DMS79 (cell line): ENCODE measurements at regions not wholly inside any gene's neighbourhood (a gene's known extent, or its start where the extent isn't known, plus 50 kb on each side); places are given as distances from the start of the nearest gene placed in this dataset.
A peak's percentile ranks its signal among the peaks of the same experiment; 100 is the strongest.

Experiments
- DNase-seq: peaks from one replicate; lab custom pipeline; 2025; lab: John Stamatoyannopoulos, UW

DNA sequence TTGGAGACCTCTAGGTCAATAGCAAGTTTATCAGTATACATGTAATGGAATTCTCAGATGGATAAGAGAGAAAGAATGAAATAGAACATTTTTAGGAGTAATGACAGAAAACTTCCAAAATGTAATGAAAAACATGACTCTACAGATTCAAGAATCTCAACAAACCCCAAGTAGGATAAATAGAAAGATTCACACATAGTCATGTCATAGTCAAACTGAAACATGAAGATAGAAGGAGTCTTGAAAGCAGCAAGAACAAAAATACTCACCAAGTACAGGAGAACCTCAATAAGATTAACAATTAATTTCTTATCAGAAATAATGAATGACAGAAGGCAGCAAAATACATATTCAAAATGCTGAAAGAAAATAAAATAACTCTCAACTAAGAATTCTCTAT, 164.5 kb downstream of the SPATA31D1 start:
- no peak for DNase-seq

DNA sequence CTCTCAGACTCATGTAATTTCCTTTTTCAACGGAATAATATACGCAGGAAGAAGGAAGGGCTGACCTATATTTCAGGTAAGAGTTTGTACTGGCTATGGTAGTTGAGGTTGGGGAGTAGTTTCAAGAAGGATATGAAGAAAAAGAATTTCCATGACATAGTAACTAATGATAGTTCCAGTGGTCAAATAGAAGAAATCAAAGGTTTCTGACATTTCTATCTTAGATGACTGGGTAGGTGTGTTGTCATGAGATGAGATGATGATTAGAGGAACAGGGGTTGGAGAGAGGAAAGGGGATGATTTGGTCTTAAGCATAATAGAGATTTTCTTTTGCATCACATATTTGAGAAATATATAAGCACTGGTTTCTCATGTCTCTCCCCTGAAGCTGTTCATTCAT, 166.0 kb downstream of the SPATA31D1 start:
- no peak for DNase-seq

DNA sequence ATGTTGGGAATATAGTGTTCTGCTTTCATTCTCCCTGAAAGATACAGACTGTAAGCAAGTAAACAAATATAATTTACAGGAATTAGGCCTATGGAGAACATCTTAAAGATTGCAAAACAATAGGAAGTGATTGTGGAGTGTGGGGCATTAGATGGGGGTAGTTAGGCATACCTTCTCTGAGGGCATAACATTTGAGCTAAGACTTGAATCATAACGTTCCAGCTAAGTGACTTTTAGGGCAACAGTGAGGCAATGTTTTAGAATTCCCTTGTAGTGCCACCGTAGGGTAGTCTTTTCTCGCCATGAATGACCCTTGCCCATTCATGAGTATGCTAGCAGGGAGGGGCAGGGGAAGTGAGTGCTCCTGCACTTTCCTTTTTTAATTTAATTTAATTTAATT, 173.3 kb downstream of the SPATA31D1 start:
- no peak for DNase-seq

DNA sequence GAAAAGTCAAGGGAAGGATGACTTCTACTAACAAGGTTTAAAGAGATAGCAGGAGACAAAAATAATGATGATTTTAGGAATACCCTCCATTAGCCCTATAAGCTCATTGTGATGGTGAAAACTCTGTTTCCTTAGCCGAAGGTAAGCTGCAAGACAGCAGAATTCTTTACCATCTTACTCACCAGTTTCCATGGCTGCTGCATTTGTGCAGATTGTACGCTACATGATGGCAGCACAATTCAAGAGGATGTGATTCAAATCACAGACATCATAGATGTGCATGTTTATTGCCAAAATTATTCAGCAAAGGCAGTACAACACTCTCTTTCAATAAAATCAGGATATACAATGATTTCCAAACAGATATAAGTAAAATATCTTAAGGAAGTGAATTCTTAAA, 175.6 kb downstream of the SPATA31D1 start:
- DNase-seq = no peak

DNA sequence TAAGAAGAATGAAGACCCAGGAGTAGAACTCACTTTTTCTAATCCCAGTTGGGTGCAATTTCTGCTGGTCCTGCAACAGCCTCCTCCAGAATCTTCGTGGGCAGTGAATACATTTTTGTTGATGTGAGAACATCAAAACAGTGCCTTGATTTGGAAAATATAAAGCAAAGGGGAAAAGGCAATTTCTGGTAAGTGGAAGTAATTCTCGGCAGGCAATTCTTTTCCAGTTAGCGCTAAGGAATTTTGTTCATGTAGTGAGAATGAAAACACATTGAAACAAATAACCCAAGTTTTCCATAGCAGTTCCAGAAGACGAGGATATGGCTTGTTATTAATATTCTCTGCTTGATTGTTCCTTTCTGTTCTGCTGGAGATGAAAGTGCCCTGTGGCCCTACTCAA, 178.7 kb downstream of the SPATA31D1 start:
- DNase-seq = no peak

DNA sequence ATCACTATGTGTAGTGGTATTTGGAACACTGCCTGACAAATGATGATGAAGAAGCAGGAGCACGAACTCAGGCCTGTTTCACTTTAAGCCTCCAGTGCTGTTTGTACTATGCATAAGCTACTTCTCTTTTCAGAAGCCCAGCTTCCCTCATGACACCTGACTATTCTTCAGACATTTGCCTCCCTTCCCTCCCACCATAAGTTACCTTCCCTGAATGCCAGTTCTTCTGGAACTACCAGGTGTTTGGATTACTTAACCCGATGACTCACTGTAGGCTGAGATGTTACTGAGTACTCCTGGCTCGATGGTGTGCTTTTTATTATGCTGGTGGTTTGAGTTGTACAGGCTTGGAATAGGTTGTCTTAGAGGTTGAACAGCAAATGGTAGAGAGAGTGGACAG, 180.0 kb downstream of the SPATA31D1 start:
- no peak for DNase-seq

DNA sequence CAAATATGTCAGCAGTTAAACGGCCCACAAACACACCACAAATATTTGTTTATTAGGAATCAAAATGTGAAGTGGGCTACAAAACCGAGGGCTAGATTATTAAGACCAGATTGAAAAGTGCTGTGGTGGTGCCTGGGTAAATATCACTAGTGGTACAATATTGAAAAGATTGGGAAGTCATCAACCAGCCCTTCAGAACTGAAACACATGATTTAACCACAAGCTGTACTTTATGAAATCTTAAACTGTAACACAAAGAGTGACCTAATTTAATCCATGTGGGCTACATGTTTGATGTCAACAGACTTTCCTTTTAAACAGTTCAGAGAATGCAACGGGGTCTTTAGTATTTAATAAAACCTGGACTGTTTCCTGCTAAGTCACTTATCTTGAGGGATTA, 182.3 kb downstream of the SPATA31D1 start:
- peak; percentile 24 for DNase-seq

DNA sequence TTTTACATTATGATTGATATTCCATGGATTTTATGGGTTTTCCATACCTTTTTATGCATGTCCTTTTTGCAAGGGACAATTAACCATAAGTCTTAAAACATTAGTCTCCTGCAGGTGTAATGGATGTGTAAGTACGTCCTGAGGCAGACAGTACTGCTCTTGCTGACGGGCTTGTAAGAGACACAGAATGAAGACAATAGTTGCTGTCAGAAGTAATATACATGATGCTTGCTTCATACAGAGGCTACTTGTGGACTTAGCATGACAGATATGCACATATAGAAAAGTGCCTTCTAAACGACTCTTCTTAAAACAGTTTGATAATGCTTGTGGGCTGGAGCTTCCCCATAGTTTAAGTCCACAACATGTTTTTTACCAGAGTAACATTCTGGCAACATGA, 182.7 kb downstream of the SPATA31D1 start:
- no peak for DNase-seq

DNA sequence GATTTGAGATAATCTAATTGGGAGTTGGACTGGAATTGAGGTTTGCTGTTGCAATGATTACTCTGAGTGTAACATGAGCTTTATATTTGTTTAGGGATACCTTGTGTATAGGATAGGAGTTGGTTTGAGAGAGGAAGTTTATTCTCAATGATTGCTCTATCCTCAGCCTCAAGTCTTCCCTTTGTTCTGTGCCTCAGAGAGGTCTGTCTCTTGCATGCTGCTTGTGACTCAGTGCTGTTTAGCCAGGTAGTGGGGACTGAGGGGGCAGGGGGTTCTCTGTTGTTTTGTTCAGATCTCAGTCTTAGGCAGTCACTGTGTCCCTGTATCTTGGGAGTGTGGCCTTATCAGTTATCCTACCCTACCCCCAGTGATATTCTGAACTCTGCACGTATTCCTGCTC, 192.1 kb downstream of the SPATA31D1 start:
- no peak for DNase-seq

DNA sequence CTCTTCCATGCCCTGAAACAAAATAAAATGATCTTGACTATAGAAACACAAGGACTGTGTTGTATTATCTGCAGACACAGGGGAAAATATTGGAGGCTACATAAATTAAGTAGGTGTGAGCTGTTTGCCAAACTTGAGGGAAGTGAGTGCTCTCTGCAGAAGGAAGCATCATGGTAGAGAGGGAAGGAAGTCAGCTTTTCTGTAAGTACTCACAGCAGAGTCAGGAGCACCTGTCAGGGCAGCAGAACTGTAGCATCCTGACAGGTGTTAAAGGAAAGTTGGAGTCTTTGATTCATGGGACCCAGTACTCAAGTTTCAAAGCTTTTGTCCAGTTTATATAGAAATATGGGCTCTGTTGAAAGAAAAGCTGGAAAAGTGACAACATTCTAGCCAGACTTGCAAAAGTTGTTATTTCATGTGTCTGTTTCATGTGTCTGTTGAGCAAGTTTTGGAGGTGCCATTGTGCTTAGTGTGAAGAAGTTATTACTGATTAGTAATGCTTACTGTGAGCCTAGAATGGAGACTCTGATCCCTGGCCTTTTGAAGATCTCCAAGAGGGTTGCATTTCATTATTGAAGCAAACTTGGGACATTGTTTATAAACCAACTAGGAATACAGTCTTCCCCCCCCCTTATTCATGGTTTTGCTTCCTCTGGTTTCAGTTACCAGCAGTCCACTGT, 194.7 kb downstream of the SPATA31D1 start:
- no peak for DNase-seq

DNA sequence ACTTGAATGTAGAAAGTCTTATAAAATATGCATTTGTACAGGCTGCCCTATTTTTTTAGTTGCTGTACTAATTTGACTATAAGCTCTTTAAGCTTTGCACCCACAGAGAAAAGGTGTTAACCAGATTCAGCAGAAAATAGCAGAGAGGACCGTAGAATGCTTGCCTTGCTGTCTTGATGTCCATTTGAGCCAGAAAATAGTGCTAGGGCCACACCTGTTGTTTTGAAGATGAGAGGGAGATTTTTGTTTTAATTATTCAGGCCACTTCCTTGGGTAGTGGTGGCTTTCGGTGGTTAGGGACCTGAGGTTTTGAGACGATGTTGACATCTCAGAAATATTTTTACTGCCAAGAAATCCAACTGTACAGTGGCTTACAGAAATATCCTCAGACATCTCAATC, 196.0 kb downstream of the SPATA31D1 start:
- no peak for DNase-seq

DNA sequence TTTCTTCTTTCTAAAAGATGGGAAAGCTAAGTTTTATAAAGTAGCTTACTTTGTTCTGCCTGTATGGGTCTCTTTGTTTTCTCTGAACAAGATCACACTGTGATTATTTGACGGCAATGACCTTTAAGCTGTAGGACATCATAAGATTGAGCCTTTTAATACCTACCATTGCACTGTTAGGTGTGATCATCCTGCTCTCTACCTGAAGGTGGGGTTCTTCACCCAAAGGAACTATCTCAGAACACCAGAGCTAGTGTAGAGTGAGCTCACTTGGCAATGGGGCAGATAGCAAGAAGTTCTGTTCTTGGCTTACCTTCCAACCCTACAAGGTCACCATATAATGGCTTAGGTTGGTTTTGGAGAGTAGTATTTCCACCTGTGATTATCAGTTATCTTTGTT, 200.2 kb downstream of the SPATA31D1 start:
- DNase-seq = no peak

DNA sequence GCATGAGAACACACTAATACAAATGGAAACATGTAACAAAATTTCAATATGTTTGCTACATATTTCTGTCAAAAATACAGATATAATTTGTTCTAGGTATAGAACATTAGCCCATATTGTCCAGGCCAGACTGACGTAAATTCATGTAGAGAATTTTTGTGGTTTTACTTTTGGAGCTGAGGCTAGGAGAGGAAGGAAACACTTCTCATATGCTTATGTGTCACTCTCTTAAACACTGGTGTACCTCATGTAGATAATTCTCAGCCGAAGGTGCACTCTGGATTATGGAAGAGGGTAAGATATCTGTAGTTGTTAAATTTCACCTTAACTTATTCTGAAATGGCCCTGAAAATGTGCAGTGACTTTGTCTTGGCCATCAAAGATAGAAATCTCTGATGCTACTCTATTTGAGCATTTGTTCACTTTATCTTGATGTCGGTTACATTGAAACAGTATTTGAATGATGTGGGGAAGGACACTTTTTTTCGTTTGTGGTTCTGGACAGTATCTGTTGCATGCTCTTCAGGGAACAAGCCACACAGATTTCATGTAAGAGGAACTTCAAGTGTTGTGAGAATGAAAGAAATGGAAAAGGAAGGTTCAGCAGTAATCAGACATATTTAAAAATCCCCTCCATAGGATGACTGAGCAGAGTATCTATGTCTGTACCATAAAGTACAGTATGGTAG, 202.7 kb downstream of the SPATA31D1 start:
- DNase-seq = no peak

DNA sequence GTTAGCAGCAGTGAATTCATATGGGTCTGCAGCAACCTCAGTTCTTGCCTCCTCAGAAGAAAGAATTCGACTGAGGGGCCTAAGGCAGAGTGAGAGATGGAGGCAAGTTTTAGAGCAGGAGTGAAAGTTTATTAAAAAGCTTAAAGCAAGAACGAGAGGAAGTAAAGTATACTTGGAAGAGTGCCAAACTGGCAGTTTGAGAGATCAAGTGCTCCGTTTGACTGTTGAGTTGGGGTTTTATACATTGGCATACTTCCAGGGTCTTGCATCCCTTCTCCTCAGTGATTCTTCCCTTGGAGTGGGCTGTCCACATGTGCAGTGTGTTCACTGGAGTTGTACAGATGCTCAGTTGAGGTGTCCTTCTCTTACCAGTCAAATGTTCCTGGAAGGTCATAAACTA, 203.6 kb downstream of the SPATA31D1 start:
- peak; percentile 1 for DNase-seq

DNA sequence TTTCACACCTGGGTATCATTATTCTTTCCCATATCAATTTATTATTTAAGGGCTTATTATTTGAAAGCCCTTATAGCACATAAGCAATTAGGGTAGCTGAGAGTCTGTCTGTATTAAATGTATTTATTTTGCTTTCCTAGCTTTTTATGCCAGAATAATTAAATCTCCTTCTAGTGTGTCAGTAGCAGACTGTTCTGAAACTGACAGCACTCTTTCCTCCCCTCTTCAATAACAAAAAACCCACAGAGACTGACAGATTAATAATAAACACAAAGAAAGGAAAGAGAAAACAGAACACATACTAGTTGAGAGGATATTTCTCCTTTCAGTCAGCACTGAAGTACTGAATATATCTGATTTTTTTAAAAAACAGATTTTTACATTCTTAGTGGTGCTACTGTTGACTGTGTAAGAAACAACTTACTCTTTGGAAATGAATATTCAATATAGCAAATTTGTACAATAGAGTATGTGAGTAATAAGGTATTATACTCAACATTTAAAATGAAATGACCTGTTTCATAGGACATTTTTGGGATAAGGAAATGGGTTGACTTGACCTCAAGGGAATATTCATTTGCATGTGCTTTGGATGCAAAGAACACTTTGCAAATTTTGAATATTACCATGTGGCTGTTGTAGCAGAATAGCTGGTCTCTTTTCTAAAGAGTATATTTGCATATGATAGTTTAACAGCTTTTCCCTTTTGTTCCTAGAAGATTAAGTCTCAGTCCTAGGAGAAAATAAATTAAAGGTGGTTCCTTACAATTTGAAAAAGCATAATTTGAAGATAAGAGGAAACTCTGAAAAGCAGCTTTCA, 208.3 kb downstream of the SPATA31D1 start:
- no peak for DNase-seq

DNA sequence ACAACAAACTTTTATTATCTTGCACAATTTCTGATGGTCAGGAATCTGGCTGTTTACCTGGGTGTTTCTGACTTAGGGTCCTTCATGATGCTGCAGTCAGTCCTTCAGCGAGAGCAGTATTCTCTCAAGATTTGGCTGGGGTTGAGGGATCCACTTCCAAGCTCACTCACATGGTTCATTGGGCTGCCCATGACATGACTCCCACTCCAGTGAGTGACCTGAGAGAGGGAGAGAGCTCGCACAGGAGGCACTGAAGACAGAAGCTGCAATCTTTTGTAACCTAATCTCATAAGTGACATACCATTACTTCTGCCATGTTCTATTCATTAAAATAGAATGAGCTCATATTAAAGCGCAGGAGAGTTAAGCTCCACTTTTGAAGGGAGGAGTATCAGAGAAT, 212.6 kb downstream of the SPATA31D1 start:
- DNase-seq = no peak

DNA sequence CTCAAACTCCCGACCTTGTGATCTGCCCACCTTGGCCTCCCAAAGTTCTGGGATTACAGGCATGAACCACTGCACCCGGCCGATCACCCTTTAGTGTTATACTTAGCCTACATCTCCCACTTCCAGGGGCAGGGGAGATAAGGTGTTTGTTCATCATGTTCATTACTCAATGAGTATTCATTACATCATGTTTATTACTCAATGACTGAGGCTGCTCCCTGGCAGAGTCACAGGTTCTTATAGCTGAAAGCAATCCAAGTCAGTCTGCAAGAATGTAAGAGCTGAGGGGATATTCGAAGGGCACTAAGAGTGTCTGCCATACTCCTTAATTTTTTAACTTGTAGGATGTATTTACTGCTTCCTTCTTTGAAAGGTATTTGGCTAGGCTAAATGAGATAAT, 214.2 kb downstream of the SPATA31D1 start:
- DNase-seq = no peak

DNA sequence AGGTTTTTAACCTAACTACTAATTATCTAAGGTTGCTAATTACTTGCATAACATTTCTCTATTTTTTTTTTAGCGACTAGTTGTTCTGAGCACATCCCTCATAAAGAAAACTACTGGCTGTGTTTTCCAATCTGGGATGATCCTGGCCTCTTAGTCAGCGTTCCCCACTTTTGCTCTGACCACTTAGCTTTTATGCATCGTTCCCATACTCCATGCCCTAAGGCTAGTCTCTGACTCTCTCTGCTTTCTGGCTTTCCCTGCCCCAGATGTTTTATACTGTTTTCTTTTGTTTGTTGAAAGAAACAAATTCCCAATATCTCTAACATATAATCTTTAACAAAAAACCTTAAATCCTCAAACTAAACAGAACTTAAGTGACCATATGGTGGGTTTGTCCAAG, 217.9 kb downstream of the SPATA31D1 start:
- DNase-seq = no peak

DNA sequence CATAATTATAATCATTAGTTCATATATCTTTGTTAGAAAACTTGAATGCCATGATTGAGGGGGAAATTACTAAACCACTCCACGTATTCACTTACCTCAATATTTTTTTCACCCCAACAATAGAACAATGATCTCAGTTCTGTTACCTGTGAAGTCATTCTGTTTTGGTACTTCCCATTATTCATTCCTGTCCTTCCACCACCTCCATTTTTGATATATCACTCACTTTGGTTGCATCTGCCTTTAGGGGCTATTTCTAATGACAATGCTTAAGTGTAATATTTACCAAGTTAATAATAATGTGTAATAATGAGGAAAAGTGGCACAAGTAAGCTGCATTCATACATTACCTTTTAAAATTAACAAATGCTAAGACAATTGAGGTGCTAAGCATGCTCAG, 218.4 kb downstream of the SPATA31D1 start:
- DNase-seq = no peak

DNA sequence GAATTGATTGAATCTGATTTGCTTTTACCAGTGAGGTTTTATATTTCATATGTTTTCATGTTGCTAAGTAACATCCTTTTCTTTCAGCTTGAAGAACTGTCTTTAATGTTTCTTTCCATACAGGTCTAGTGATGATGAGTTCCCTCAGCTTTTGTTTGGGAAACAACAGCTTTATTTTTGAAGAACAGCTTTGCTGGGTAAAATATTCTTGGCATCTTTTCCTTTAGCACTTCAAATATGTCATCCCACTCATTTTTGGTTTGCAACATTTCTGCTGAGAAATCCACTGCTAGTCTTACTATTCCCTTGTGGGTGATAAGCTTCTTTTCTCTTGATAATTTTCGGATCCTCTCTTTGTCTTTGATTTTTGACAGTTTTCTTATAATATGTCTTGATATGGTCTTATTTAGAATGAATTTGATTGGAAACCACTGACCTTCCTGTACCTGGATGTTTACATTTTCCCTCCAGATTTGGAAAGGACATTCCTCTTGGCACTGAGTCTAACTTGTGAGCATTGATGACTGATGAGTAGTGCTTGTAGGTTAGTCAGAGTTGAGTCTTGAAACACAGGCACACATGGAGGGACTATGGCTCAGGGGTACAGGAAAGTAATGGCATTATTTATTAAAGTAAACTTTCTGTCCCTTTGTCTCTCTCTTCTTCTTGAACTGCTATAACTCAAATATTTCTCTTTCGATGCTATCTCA, 220.3 kb downstream of the SPATA31D1 start:
- DNase-seq = no peak

DNA sequence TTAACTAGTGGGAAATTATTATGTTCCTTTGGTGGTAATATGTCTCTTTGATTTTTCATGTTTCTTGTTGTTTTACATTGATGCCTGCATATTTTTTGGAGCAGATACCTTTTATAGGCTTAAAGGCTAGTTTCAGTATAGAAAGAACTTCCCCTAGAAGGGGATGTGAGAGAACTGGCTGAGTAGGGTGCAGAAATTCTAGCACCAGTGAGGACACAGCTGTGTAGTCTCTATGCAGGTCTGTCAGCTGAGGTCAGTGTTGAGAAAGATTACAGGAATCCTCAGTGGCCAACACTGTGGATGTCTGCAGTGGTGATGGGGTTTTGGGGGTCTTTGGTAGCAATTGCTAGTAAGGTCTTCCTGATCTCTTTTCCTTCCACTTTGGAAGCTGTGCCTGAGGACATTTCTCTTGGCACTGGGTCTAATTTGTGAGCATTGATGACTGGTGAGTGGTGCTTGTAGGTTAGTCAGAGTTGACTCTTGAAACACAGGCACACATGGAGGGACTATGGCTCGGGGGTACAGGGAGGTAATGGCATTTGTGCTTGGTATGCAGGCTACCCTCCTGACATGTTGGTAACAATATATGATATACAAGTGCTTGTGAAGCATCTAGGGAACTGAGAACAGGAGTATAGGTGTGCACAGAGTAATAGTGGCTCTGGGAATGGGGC, 221.4 kb downstream of the SPATA31D1 start:
- DNase-seq = no peak

DNA sequence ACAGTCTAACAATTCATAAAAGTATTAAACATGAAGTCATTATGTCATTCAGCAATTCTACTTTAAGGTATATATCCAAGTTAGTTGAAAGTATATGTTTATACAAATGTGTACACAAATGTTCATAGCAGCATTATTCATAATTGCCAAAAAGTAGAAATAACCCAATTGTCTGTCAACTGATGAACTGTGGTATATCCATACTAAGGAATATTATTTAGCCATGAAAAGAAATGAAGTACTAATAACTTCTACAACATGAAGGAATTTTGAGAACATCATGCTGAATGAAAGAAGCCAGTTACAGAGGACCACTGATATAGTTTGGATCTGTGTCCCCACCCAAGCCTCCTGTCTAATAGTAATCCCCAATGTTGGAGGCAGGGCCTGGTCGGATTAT, 224.3 kb downstream of the SPATA31D1 start:
- DNase-seq = no peak
